Neural progenitor cell (in vitro differentiated cells): ENCODE measurements at regions not wholly inside any gene's neighbourhood (a gene's known extent, or its start where the extent isn't known, plus 50 kb on each side); places are given as distances from the start of the nearest gene placed in this dataset.

Source experiments
- CTCF ChIP-seq: fragments of 200-600 bp; sonication (generic); IDR thresholded peaks from 2 replicates; pipeline ENCODE4 v1.5.1; 2017; ENCODE audit warnings: antibody characterized with exemption, mild to moderate bottlenecking
- EZH2 ChIP-seq: fragments of 200-600 bp; sonication (generic); IDR thresholded peaks from 2 replicates; pipeline ENCODE4 v1.6.1; 2017; ENCODE audit warnings: antibody characterized with exemption, mild to moderate bottlenecking, moderate library complexity

GRCh38 chr3:177811835-177812234 lies 614.6 kb upstream of the TBL1XR1 start:
- TF ChIP-seq CTCF (no peak), EZH2 (no peak)
